Ramos (cell line): ENCODE measurements at regions not wholly inside any gene's neighbourhood (a gene's known extent, or its start where the extent isn't known, plus 50 kb on each side); places are given as distances from the start of the nearest gene placed in this dataset.
"Not testable (repeated sequence)": the region's sequence is repeated elsewhere in the genome, so short reads cannot be mapped to it uniquely, and the experiment has no call there.

Source experiments
- in situ Hi-C: fragments of 300-500 bp; cut with MboI; formaldehyde crosslinking; loops from one replicate; pipeline ENCODE4 v1.14.3; 2022; ENCODE audit warnings: low sequenced_read_pairs; ENCODE audit not compliant: unreplicated experiment

- in situ Hi-C loops, result no loop called here
Measured at GRCh38 chr10:62582804-62583208, 208.6 kb downstream of the ZNF365 start.

DNA sequence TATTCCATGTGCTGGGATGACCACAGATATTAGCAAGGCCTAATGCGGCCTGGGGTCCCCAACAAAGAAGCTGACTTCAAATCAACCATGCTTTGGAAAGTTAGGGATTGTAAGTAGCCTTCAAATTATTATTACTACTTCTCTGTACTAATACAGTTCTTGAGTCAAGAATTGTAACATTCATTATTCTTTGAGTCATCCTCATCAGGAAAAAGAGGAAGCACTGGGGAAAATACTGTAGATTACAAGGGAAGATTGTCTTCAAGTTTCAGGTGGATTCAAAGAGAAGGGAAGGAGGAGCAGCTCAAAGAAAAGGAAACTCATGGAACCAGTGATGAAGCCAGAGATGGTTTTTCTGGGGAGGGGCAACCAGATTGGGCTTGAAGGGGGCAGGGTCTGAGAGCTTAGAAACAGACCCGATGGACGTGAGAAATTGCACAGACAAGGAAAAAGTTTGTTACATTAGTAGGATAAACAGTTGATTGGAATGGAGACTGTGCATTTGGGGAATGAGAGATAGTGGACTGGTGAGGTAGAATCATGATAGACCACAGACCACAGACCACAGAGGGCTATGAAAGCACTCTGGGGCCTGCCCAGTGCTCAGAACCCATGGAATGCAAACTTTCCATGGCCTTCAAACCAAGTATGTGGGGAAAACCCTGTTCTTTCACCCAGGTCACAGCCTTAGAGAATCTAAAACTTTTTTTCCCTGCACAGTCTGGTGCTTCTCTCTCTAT is 209.9 kb downstream of the ZNF365 start:
- in situ Hi-C loops, result no loop called here

DNA sequence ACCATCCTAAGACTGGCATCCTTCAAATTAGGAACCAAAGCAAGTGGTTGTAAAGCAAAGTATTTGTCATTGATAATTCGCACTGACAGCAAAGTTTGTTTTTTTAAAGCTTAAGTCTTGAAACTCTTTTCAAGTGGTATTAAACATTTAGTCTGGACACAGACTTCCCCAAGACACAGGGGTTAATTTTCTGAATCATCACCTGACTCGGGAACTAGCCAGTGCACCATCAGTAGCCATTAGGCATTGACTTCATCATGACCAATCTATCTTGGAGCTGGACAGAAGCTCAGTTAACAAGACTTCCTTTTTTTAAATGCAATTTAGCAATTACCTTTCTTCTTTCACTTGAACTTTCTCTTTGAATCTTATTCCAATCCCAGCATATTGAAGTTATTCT is 210.6 kb downstream of the ZNF365 start:
- in situ Hi-C loops, result no loop called here

GRCh38 chr10:62585211-62585775 is 211.1 kb downstream of the ZNF365 start:
- in situ Hi-C loops, result no loop called here

DNA sequence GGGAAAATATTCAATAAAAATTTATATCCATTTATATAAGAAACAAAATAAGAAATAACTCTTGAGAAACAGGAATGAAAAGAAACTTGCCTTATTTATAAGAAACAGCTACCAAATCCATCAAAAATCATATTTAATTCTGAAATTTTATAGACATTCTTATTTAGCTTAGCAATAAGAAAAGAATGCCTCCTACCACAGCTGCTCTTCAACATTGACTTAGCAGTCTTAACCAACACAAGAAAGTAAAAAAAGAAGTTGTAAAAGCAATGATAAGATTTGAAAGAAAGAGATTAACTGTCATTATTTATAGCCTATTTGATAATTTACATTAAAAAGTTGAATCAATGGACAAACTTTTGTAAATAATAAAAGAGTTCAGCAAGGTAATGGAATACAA is 212.8 kb downstream of the ZNF365 start:
- in situ Hi-C loops, result no loop called here

DNA sequence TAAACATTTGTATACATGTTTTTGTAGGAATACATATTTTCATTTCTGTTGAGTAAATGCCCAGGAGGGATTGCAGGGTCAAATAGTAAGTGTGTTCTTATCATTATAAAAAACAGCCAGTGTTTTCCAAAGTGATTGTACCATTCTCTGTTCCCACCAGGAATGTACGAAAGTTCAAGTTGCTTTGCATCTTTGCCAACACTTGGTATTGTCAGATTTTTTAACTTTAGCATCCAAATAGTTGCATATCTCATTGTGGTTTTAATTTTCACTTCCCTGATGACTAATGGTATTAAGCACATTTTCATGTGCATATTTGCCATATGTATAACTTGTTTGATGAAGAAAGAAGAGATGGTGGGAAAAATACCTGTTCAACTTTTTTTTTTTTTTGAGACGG is 213.9 kb downstream of the ZNF365 start:
- in situ Hi-C loops, result no loop called here

DNA sequence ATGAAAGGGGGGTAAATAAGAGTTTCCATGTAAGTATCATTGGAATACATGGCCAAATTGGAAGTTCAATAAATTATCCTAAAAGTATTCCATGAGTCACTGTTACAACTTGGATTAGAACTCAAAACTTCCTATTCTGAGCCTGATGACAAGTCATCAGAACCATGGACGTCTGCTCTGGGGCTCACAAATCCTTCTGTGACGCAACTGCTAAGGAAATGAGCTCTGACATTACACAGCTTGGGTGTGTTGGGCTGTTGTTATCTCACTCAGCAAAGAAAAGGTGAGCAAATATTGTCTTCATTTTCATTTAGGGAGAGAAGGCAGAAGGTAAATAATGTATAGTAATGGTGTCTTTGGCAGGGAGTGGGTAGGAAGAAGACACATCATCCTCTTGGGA is 214.8 kb upstream of the ADO start:
- in situ Hi-C loops, result loop anchor here (10.0 kb wide), 1 partner anchor 495 kb away; no protein-coding TSS in a partner anchor

- in situ Hi-C loops, result loop anchor here (10.0 kb wide), 1 partner anchor 494 kb away; no protein-coding TSS in a partner anchor
Measured at GRCh38 chr10:62590306-62590705, 214.2 kb upstream of the ADO start.

DNA sequence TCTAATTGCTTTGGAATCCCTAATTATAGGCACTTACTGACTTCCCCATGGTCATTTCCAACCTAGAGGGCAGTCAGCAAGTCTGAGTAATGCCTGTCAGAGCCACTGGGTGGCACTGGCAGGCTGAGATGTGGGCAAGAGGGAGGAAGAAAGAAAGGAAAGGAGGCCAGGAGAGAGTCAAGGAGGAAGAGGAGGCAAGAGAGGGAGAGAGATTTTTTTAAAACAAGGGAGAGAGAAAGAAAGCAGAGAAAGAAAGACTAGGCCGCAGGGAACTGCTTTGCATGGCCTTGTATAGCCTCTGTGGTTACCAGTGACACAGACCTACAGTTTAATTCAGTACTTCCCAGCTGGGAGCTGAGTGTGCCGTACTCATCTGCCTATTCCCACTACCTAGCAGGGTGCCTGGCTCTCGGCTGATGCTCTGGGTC is 210.4 kb upstream of the ADO start:
- in situ Hi-C loops, result loop anchor here (10.0 kb wide), 1 partner anchor 491 kb away; no protein-coding TSS in a partner anchor

DNA sequence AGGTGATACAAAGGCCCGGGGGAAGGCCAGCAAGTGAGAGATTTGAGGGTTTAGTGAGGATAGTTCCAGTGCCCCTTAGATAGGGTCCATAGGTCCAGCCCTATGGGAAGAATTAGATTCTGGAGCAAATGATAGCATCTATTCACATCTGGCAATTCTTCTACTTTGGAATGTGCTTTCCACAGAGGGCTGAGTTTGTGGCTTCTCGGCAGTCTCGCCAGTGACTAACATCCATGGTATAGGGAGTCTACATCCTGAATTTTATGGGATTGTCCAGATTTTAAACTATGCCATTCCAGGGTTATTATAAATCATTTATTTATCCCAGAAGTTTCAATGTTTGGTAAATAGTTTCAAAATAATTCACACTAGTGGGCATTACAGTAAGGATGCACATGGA is 207.3 kb upstream of the ADO start:
- in situ Hi-C loops, result loop anchor here (10.0 kb wide), 1 partner anchor 488 kb away; no protein-coding TSS in a partner anchor

DNA sequence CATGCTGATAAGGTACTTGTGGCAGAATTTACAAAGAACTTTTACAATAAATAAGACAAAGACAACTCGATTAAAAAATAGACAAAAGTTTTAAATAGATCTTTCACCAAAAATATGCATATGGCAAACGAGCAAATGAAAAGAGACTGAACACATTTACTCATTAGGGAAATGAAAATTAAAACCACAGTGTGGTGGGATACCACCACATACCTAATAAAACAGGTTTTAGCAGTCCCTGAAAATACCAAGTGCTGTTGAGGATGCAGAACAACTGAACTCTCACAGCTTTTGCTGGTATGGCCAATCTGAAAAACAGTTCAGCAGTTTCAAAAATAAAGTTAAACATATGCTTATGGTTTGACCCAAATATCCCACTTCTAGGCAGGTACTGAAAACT is 205.4 kb upstream of the ADO start:
- in situ Hi-C loops, result loop anchor here (10.0 kb wide), 1 partner anchor 486 kb away; no protein-coding TSS in a partner anchor

DNA sequence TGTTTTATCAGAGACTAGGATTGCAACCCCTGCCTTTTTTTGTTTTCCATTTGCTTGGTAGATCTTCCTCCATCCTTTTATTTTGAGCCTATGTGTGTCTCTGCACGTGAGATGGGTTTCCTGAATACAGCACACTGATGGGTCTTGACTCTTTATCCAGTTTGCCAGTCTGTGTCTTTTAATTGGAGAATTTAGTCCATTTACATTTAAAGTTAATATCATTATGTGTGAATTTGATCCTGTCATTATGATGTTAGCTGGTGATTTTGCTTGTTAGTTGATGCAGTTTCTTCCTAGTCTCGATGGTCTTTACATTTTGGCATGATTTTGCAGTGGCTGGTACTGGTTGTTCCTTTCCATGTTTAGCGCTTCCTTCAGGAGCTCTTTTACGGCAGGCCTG is 198.0 kb upstream of the ADO start:
- in situ Hi-C loops, result not testable (repeated sequence)

DNA sequence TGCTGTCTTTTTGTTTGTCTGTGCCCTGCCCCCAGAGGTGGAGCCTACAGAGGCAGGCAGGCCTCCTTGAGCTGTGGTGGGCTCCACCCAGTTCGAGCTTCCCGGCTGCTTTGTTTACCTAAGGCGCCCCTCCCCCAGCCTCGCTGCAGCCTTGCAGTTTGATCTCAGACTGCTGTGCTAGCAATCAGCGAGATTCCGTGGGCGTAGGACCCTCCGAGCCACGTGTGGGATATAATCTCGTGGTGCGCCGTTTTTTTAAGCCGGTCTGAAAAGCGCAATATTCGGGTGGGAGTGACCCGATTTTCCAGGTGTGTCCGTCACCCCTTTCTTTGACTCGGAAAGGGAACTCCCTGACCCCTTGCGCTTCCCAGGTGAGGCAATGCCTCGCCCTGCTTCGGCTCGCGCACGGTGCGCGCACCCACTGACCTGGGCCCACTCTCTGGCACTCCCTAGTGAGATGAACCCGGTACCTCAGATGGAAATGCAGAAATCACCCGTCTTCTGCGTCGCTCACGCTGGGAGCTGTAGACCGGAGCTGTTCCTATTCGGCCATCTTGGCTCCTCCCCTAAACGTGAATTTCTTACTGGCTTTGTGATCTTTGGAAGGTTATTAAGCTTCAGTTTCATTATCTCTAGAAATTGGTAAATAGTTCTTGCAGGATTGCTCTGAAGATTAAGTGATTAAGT is 196.2 kb upstream of the ADO start:
- in situ Hi-C loops, result not testable (repeated sequence)

DNA sequence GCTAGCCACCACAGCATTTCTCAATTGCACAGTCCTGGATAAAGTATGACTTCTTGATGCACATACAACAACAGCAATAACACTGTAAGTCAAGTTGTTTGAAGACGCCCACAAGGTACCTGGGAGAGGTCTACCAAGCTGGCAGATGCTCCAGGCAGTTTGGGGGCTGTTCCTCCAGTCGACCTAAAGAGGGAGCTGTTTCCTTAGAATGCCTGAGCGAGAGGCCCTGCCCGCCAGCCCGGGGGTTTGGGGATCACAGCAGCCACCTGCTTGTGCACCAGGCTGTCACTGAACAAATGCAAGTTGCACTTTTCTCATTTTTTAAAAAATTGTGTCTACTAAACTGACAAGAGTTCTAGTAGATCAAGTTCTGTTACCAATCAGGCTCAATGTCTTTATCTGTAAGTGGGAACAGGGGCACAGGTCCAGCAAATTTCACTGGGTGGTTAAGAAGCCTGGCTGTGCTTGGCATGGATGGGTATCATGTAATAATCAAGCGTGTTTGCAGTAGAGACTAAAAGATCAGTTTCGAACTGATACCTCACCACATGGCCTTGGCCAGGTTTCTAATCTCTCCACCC is 193.8 kb upstream of the ADO start:
- in situ Hi-C loops, result loop anchor here (5.0 to 10.0 kb wide), 2 partner anchors 202 to 544 kb away; no protein-coding TSS in a partner anchor

DNA sequence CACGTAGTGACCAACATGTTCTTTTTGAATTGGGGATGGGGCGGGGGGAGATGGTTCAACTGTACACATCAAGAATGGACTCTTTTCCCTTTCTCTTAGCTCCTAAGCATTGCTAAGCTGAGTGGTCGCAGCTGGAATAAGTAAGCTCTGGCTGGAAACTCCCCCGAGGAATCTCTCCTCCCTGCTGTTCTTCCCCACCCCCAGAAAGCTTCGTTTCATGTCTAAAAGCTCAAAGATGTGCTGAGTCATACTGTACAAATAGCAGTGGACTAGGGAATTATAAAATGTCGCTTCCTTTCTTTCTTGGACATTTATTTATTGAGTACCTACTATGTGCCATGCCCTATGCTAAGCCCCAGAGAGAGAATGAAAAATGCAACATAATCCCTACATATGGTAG is 191.1 kb upstream of the ADO start:
- in situ Hi-C loops, result loop anchor here (5.0 to 10.0 kb wide), 2 partner anchors 199 to 541 kb away; no protein-coding TSS in a partner anchor

DNA sequence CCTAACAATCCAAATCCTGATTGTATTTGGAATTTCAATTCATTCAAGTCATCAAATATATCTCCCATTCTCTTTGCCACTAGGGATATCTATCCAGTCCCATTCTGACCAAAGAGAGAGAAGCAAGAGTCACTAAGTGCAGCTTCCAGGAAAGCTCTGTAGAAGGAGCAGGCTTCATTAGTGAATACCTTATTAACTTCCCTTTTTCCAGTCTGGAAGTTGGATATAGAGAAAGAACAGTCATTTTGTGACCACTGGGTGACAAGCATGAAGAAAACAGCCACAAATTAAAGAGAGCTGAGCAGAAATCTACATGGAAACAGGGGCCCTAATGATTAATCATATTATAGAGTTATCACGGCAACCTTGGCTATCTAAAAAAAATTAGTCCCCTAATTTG is 190.7 kb upstream of the ADO start:
- in situ Hi-C loops, result loop anchor here (5.0 to 10.0 kb wide), 2 partner anchors 198 to 541 kb away; no protein-coding TSS in a partner anchor

GRCh38 chr10:62614389-62615157 is 189.9 kb upstream of the ADO start:
- in situ Hi-C loops, result loop anchor here (5.0 to 10.0 kb wide), 2 partner anchors 198 to 540 kb away; no protein-coding TSS in a partner anchor

- in situ Hi-C loops, result loop anchor here (10.0 kb wide), 1 partner anchor 538 kb away; no protein-coding TSS in a partner anchor
Measured at GRCh38 chr10:62616885-62617590, 187.5 kb upstream of the ADO start.

GRCh38 chr10:62617652-62618051 is 186.9 kb upstream of the ADO start:
- in situ Hi-C loops, result loop anchor here (10.0 kb wide), 1 partner anchor 537 kb away; no protein-coding TSS in a partner anchor
